Spleen (tissue), 7 donors: ENCODE measurements at regions not wholly inside any gene's neighbourhood (a gene's known extent, or its start where the extent isn't known, plus 50 kb on each side); places are given as distances from the start of the nearest gene placed in this dataset.

ENCODE experiments used
- POLR2AphosphoS5 ChIP-seq, 3 donors: sonication (generic); formaldehyde crosslinking; IDR thresholded peaks; one replicate each; pipeline ENCODE4 v1.5.1; 2017; ENCODE audit warnings: antibody characterized with exemption in 3 of 3
- TF ChIP-seq, protein P1 (sequence below), 11 experiments: fragments of 200-600 bp in 7 of 11; fragments of 450-650 bp in 4 of 11; sonication (generic) in 4 of 11; IDR thresholded peaks in 8 of 11; conservative IDR thresholded peaks in 3 of 11; 1 replicate in 7 of 11; 2 replicates in 4 of 11; pipeline versions ENCODE4 v1.4.0 to v1.8.0; 2016 to 2021; ENCODE audit warnings: antibody characterized with exemption in 11 of 11, inconsistent platforms in 4 of 11, mild to moderate bottlenecking in 1 of 11
- donor health status: DM: no; HTN: no; CAD: no; lungs with moderate emphysema.
- donor health status: DM: no; HTN: no; CAD: no.
- donor health status: DM: no; HTN: no; CAD: no.

DNA sequence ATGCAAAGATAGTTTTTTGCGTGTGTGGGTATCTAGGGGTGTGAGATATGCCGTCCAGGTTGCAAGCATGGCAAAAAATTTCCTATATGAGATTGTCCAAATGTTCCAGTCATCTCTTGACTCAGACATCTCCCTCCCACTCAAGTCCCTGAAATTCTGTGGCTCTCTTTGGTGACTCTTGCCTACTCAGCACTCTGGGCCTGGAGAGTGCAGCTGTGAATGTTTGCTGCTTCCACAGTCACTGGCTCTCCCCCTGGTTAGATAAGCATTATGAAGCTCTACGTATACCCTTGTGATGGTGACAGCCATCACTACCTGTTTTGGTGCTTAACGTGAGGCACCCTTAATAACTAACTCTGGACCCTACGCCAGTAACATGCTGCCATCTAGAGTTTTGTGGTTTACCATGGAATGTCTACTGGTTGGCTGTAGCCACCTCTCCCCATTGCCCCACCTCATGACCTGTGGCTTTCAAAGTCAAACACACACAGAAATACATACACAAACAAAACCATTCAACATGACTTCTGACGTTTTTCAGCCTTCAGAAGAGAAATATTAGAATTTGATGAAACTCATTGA is 621.9 kb upstream of the CITED2 start:
- TF ChIP-seq, protein P1, sequence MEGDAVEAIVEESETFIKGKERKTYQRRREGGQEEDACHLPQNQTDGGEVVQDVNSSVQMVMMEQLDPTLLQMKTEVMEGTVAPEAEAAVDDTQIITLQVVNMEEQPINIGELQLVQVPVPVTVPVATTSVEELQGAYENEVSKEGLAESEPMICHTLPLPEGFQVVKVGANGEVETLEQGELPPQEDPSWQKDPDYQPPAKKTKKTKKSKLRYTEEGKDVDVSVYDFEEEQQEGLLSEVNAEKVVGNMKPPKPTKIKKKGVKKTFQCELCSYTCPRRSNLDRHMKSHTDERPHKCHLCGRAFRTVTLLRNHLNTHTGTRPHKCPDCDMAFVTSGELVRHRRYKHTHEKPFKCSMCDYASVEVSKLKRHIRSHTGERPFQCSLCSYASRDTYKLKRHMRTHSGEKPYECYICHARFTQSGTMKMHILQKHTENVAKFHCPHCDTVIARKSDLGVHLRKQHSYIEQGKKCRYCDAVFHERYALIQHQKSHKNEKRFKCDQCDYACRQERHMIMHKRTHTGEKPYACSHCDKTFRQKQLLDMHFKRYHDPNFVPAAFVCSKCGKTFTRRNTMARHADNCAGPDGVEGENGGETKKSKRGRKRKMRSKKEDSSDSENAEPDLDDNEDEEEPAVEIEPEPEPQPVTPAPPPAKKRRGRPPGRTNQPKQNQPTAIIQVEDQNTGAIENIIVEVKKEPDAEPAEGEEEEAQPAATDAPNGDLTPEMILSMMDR (IDR thresholded peaks at IDR 0.05 in 8 of 11, conservative IDR thresholded peaks at IDR 0.05 in 3 of 11), result no peak
- TF ChIP-seq POLR2AphosphoS5 (IDR thresholded peaks at IDR 0.05), result no peak
